ENCODE measurements at regions not wholly inside any gene's neighbourhood (a gene's known extent, or its start where the extent isn't known, plus 50 kb on each side); places are given as distances from the start of the nearest gene placed in this dataset.

- TF ChIP-seq OVOL3 (tag by site-specific recombination; IDR thresholded peaks at IDR 0.05) (no peak), ZNF211 (tag by site-specific recombination; IDR thresholded peaks at IDR 0.05; ENCODE audit: low read depth) (no peak), GLI4 (tag by site-specific recombination; IDR thresholded peaks at IDR 0.05) (no peak), ZNF704 (tag by site-specific recombination; IDR thresholded peaks at IDR 0.05) (no peak), ZNF324 (tag by site-specific recombination; IDR thresholded peaks at IDR 0.05) (no peak), ZNF626 (tag by site-specific recombination; IDR thresholded peaks at IDR 0.05) (no peak), ZNF571 (tag by site-specific recombination; IDR thresholded peaks at IDR 0.05) (no peak), CTCF (tag by site-specific recombination; IDR thresholded peaks at IDR 0.05) (no peak), ZFP41 (tag by site-specific recombination; IDR thresholded peaks at IDR 0.05; ENCODE audit: borderline replicate concordance) (no peak), ZNF133 (tag by site-specific recombination; IDR thresholded peaks at IDR 0.05) (no peak), ZNF37A (tag by site-specific recombination; IDR thresholded peaks at IDR 0.05) (no peak), ZNF76 (tag by site-specific recombination; IDR thresholded peaks at IDR 0.05; ENCODE audit: borderline replicate concordance, low read depth) (no peak), ZBTB8A (tag by site-specific recombination; IDR thresholded peaks at IDR 0.05) (no peak)
Measured at GRCh38 chr1:199792874-199793273, 234.6 kb upstream of the NR5A2 start.

Data from HEK293 (cell line).